K562 (cell line): ENCODE measurements at regions not wholly inside any gene's neighbourhood (a gene's known extent, or its start where the extent isn't known, plus 50 kb on each side); places are given as distances from the start of the nearest gene placed in this dataset.

Source experiments
- ATAC-seq: fragments of 200-7000 bp; cut with Tn5 transposase; 3 replicates; pipeline ENCODE4 v1.9.1; 2020; ENCODE audit warnings: moderate library complexity
- BruUV-seq: library from RNA; stranded (reverse); fragments of 400-500 nt; replicated peaks from 2 replicates; lab custom pipeline; 2021; lab: Mats Ljungman, UMichigan
- CTCF ChIA-PET: fragments of 300-600 bp; formaldehyde crosslinking; extraction: SDS; loops from one replicate; lab custom pipeline; 2021; ENCODE audit warnings: low intra/inter-chr PET ratio; lab: Yijun Ruan, JAX
- POLR2A ChIA-PET: fragments of 300-600, 350-650 bp; sonication (Branson Sonifier 250); formaldehyde crosslinking; extraction: SDS; loops from one replicate; lab custom pipeline; 2021; ENCODE audit warnings: antibody characterized with exemption, inconsistent platforms; lab: Yijun Ruan, JAX
- DNase-seq, 4 experiments: peaks; one replicate each; pipeline versions ENCODE4 v3.0.0 to v3.0.0-alpha.2; 2011 to 2018; ENCODE audit warnings: low spot score in 3 of 4, mixed read lengths in 3 of 4; ENCODE audit errors: extremely low read depth in 1 of 4
- FAIRE-seq: peaks from 2 replicates; lab custom pipeline; 2011; peaks lifted over from hg19 to GRCh38; lab: Jason Lieb, UNC
- H2AFZ ChIP-seq: 2 replicates; pipeline ENCODE4 v1.6.0; 2011; ENCODE audit warnings: low read depth, low read length, control low read depth, inconsistent platforms
- H3K27ac ChIP-seq: fragments of 200-600 bp; 3 replicates; pipeline ENCODE4 v1.8.0; 2011; ENCODE audit warnings: low read depth, mild to moderate bottlenecking, control low read depth, inconsistent platforms, low read length, moderate library complexity, mixed read lengths; ENCODE audit errors: extremely low read depth
- H3K27me3 ChIP-seq, 2 experiments: fragments of 300-600 bp in 1 of 2; 2 replicates in 1 of 2; 3 replicates in 1 of 2; pipeline versions ENCODE4 v1.6.0 to v1.8.0; 2011; ENCODE audit warnings: inconsistent platforms in 2 of 2, low read length in 2 of 2, mild to moderate bottlenecking in 1 of 2, mixed read lengths in 1 of 2, moderate library complexity in 1 of 2; ENCODE audit not compliant: control insufficient read depth in 2 of 2, insufficient read depth in 2 of 2
- H3K36me3 ChIP-seq: fragments of 300-600 bp; 3 replicates; pipeline ENCODE4 v1.8.0; 2011; ENCODE audit warnings: mild to moderate bottlenecking, low read length, inconsistent platforms; ENCODE audit not compliant: control insufficient read depth, insufficient read depth
- H3K4me1 ChIP-seq, 2 experiments: fragments of 200-600 bp in 1 of 2; replicated peaks in 1 of 2; 2 replicates in 1 of 2; 3 replicates in 1 of 2; pipeline versions ENCODE4 v1.5.1 to v1.8.0; 2011; ENCODE audit warnings: inconsistent platforms in 2 of 2, low read length in 2 of 2, mild to moderate bottlenecking in 1 of 2, mixed read lengths in 1 of 2, moderate library complexity in 1 of 2; ENCODE audit not compliant: control insufficient read depth in 2 of 2, insufficient read depth in 2 of 2
- H3K4me2 ChIP-seq: 2 replicates; pipeline ENCODE4 v1.6.1; 2011; ENCODE audit warnings: low read length, control low read depth, inconsistent platforms, mixed read lengths; ENCODE audit not compliant: insufficient read depth
- H3K4me3 ChIP-seq: fragments of 200-600 bp; sonication (generic), shearing (Covaris generic); 2 replicates; pipeline ENCODE4 v1.5.1; 2016; ENCODE audit warnings: control low read depth, inconsistent platforms
- H3K79me2 ChIP-seq: fragments of 200-600 bp; 3 replicates; pipeline ENCODE4 v1.8.0; 2011; ENCODE audit warnings: low read length, inconsistent platforms; ENCODE audit not compliant: control insufficient read depth, insufficient read depth
- H3K9ac ChIP-seq, 2 experiments: 2 replicates each; pipeline versions ENCODE4 v1.6.0 to v1.6.1; 2011; ENCODE audit warnings: low read depth in 2 of 2, low read length in 2 of 2, control low read depth in 1 of 2, inconsistent platforms in 1 of 2, mild to moderate bottlenecking in 1 of 2, mixed read lengths in 1 of 2; ENCODE audit not compliant: insufficient read depth in 1 of 2
- H3K9me1 ChIP-seq: one replicate; pipeline ENCODE4 v1.6.0; 2011; ENCODE audit warnings: inconsistent platforms, mild to moderate bottlenecking, low read length, moderate library complexity; ENCODE audit not compliant: control insufficient read depth, insufficient read depth
- H3K9me3 ChIP-seq: replicated peaks from 2 replicates; pipeline ENCODE4 v1.5.1; 2011; ENCODE audit warnings: low read depth, low read length, inconsistent platforms; ENCODE audit not compliant: control insufficient read depth, insufficient read depth
- H4K20me1 ChIP-seq: replicated peaks from 2 replicates; pipeline ENCODE4 v1.6.1; 2011; ENCODE audit warnings: low read length, inconsistent platforms, mixed read lengths; ENCODE audit not compliant: control insufficient read depth, insufficient read depth
- CBFA2T3 ChIP-seq: fragments of 450-650 bp; IDR thresholded peaks from 2 replicates; pipeline ENCODE4 v1.6.1; 2017
- FOXP4 ChIP-seq: sonication (generic); formaldehyde crosslinking; IDR thresholded peaks from 2 replicates; pipeline ENCODE4 v1.8.0; 2022; ENCODE audit warnings: mild to moderate bottlenecking, missing genetic modification reagents, borderline replicate concordance
- POLR2B ChIP-seq: fragments of 450-650 bp; IDR thresholded peaks from 2 replicates; pipeline ENCODE4 v1.6.1; 2018; ENCODE audit warnings: low read depth; ENCODE audit not compliant: partially characterized antibody
- SAP30 ChIP-seq: fragments of 200-600 bp; sonication (generic); IDR thresholded peaks from 2 replicates; pipeline ENCODE4 v1.6.1; 2012; ENCODE audit warnings: borderline replicate concordance, low read depth, mild to moderate bottlenecking, moderate library complexity, low read length, control low read depth, inconsistent platforms; ENCODE audit not compliant: insufficient read depth, poor library complexity, severe bottlenecking
- ZBTB11 ChIP-seq, 3 experiments: fragments of 200-800 bp in 1 of 3; fragments of 250-450 bp in 1 of 3; fragments of 450-650 bp in 1 of 3; sonication (Bioruptor Pico) in 1 of 3; sonication (Bioruptor generic) in 1 of 3; formaldehyde crosslinking in 1 of 3; IDR thresholded peaks; 2 replicates each; pipeline versions ENCODE4 v1.6.1 to v1.8.0; 2016 to 2022; ENCODE audit warnings: mild to moderate bottlenecking in 2 of 3, missing genetic modification characterization in 2 of 3, missing compliant biosample characterization in 1 of 3, moderate library complexity in 1 of 3
- WGBS: fragments of 100-300 bp; shearing (Covaris generic); methylation state at CpG from one replicate; pipeline ENCODE4 v1.1.6; 2016; ENCODE audit warnings: low coverage, mixed read lengths; ENCODE audit not compliant: insufficient coverage; ENCODE audit errors: missing lambda C conversion rate; 5-methylcytosine and 5-hydroxymethylcytosine counted together
- in situ Hi-C: fragments of 300-500 bp; cut with MboI; formaldehyde crosslinking; loops from 4 replicates; pipeline ENCODE4 v1.15.0; 2018; ENCODE audit warnings: inconsistent platforms, mixed read lengths
- intact Hi-C: fragments of 100-400 bp; cut with micrococcal nuclease; formaldehyde crosslinking; loops from 2 replicates; pipeline ENCODE4 v1.14.2; 2022

- H3K27me3 ChIP-seq = no peaks in the 10 kb centered on the region
- H3K4me2 ChIP-seq = no peak overlapping the region
- no peak overlapping the region for H3K9ac ChIP-seq
- no peak overlapping the region for H3K27ac ChIP-seq
- ATAC-seq = no peak
- POLR2A ChIA-PET = no interaction called here
- no peaks in the 10 kb centered on the region for H4K20me1 ChIP-seq
- intact Hi-C loops = no loop called here
- no peaks in the 10 kb centered on the region for H3K9me1 ChIP-seq
- CTCF ChIA-PET = no interaction called here
- H3K36me3 ChIP-seq = no peaks in the 10 kb centered on the region
- no peaks in the 10 kb centered on the region for H3K79me2 ChIP-seq
- FAIRE-seq = no peak
- DNase-seq = no peak
- no peak overlapping the region for H3K4me3 ChIP-seq
- in situ Hi-C loops = no loop called here
- H3K4me1 ChIP-seq = peaks cover 0 to 7% of the 10 kb centered on the region in 2 experiments; a peak in 2 of 5 replicates
- no TSS peak for BruUV-seq
- H2AFZ ChIP-seq = no peak overlapping the region
- no peaks in the 10 kb centered on the region for H3K9me3 ChIP-seq
- TF ChIP-seq CBFA2T3 (0 out of 2 replicates have a peak, but pooled peaks have one; percentile 12), POLR2B (no peak)
- WGBS = 0% methylated on average over 1 of the region's 1 CpG
These were observed 474.4 kb downstream of the CD83 start for GRCh38 chr6:14591998-14592397.

GRCh38 chr6:14593286-14593685 lies 475.7 kb downstream of the CD83 start:
- Histone ChIP-seq H3K36me3 (no peaks in the 10 kb centered on the region), H3K4me3 (no peak overlapping the region), H3K9ac (no peak overlapping the region), H4K20me1 (no peaks in the 10 kb centered on the region), H3K4me1 (peaks cover 0 to 7% of the 10 kb centered on the region in 2 experiments; a peak in 2 of 5 replicates), H3K27ac (no peak overlapping the region), H3K79me2 (no peaks in the 10 kb centered on the region), H3K9me1 (no peaks in the 10 kb centered on the region), H3K4me2 (no peak overlapping the region), H3K9me3 (no peaks in the 10 kb centered on the region), H2AFZ (no peak overlapping the region), H3K27me3 (no peaks in the 10 kb centered on the region)
- CTCF ChIA-PET = no interaction called here
- intact Hi-C loops (no loop called here), in situ Hi-C loops (no loop called here)
- FAIRE-seq (no peak), ATAC-seq (no peak), DNase-seq (no peak)
- BruUV-seq = no TSS peak
- POLR2A ChIA-PET = no interaction called here
- 8% methylated on average over 4 of the region's 4 CpGs for WGBS
- TF ChIP-seq SAP30 (no peak), ZBTB11 (CRISPR knock-in tag; IDR thresholded peaks at IDR 0.05) (no peak), FOXP4 (CRISPR knock-in tag) (no peak)
